Loucy (cell line): ENCODE measurements at regions not wholly inside any gene's neighbourhood (a gene's known extent, or its start where the extent isn't known, plus 50 kb on each side); places are given as distances from the start of the nearest gene placed in this dataset.
"Not testable (repeated sequence)": the region's sequence is repeated elsewhere in the genome, so short reads cannot be mapped to it uniquely, and the experiment has no call there.

ENCODE experiments used
- H2AFZ ChIP-seq: fragments of 200-600 bp; sonication (generic); 2 replicates; pipeline ENCODE4 v1.6.0; 2016; ENCODE audit warnings: antibody characterized with exemption, mild to moderate bottlenecking, low read length, moderate library complexity
- H3F3A ChIP-seq: fragments of 200-600 bp; 2 replicates; pipeline ENCODE4 v1.6.0; 2016; ENCODE audit warnings: antibody characterized with exemption, low read depth, mild to moderate bottlenecking
- H3K27me3 ChIP-seq: fragments of 200-600 bp; sonication (generic); 2 replicates; pipeline ENCODE4 v1.6.1; 2014; ENCODE audit warnings: low read length, mild to moderate bottlenecking; ENCODE audit not compliant: insufficient read depth, poor library complexity, severe bottlenecking
- H3K36me3 ChIP-seq: fragments of 200-600 bp; sonication (generic); 2 replicates; pipeline ENCODE4 v1.6.1; 2016; ENCODE audit warnings: low read length; ENCODE audit not compliant: insufficient read depth
- H3K4me1 ChIP-seq: fragments of 200-600 bp; sonication (generic); 2 replicates; pipeline ENCODE4 v1.5.1; 2014; ENCODE audit warnings: low read length, mild to moderate bottlenecking; ENCODE audit not compliant: insufficient read depth, poor library complexity, severe bottlenecking
- H3K4me2 ChIP-seq: fragments of 200-600 bp; sonication (generic); 2 replicates; pipeline ENCODE4 v1.6.0; 2014; ENCODE audit warnings: antibody characterized with exemption, low read length, low read depth, mild to moderate bottlenecking; ENCODE audit not compliant: poor library complexity, severe bottlenecking
- H3K4me3 ChIP-seq: fragments of 200-600 bp; sonication (generic); 2 replicates; pipeline ENCODE4 v1.5.1; 2014; ENCODE audit warnings: low read length, mild to moderate bottlenecking, mixed read lengths; ENCODE audit not compliant: poor library complexity, severe bottlenecking
- H3K79me2 ChIP-seq: fragments of 200-600 bp; sonication (generic); 2 replicates; pipeline ENCODE4 v1.6.1; 2014; ENCODE audit warnings: low read length; ENCODE audit not compliant: insufficient read depth
- H3K9ac ChIP-seq: fragments of 200-600 bp; sonication (generic); 2 replicates; pipeline ENCODE4 v1.6.0; 2014; ENCODE audit warnings: mild to moderate bottlenecking, low read depth, low read length, moderate library complexity; ENCODE audit not compliant: poor library complexity, severe bottlenecking
- H3K9me2 ChIP-seq: fragments of 200-600 bp; sonication (generic); replicated peaks from 2 replicates; pipeline ENCODE4 v1.6.1; 2016; ENCODE audit warnings: low read depth, low read length, mixed read lengths
- H3K9me3 ChIP-seq: fragments of 200-600 bp; sonication (generic); 2 replicates; pipeline ENCODE4 v1.6.1; 2014; ENCODE audit warnings: mild to moderate bottlenecking, antibody characterized with exemption, low read length, low read depth; ENCODE audit not compliant: insufficient read depth
- H4K20me1 ChIP-seq: fragments of 200-600 bp; sonication (generic); 2 replicates; pipeline ENCODE4 v1.6.0; 2014; ENCODE audit warnings: antibody characterized with exemption, low read length, mild to moderate bottlenecking; ENCODE audit not compliant: insufficient read depth, poor library complexity, severe bottlenecking
- CTCF ChIP-seq: fragments of 200-600 bp; sonication (generic); conservative IDR thresholded peaks from 2 replicates; pipeline ENCODE4 v1.5.1; 2014; ENCODE audit warnings: mild to moderate bottlenecking, antibody characterized with exemption, low read length
- EZH2phosphoT487 ChIP-seq: fragments of 200-600 bp; IDR thresholded peaks from 2 replicates; pipeline ENCODE4 v1.6.1; 2018; ENCODE audit warnings: antibody characterized with exemption, mild to moderate bottlenecking, moderate library complexity, borderline replicate concordance

GRCh38 chrX:139341855-139342593 lies 188.5 kb upstream of the F9 start:
- not testable (repeated sequence) for H3K27me3 ChIP-seq, H3K4me1 ChIP-seq, H3K4me3 ChIP-seq, H2AFZ ChIP-seq, H3K9me2 ChIP-seq, H3K36me3 ChIP-seq, H3K9me3 ChIP-seq, H3K9ac ChIP-seq, H3K79me2 ChIP-seq, H3F3A ChIP-seq, H4K20me1 ChIP-seq, H3K4me2 ChIP-seq

GRCh38 chrX:139332441-139332840 lies 198.1 kb upstream of the F9 start:
- H3K4me2 ChIP-seq = no peak overlapping the region
- H3K9me3 ChIP-seq = no peaks in the 10 kb centered on the region
- no peaks in the 10 kb centered on the region for H3K79me2 ChIP-seq
- H3K27me3 ChIP-seq = no peaks in the 10 kb centered on the region
- H3K36me3 ChIP-seq = no peaks in the 10 kb centered on the region
- no peak overlapping the region for H2AFZ ChIP-seq
- no peaks in the 10 kb centered on the region for H3K9me2 ChIP-seq
- H3K4me1 ChIP-seq = no peaks in the 10 kb centered on the region
- H3K4me3 ChIP-seq = no peak overlapping the region
- no peak overlapping the region for H3K9ac ChIP-seq
- no peaks in the 10 kb centered on the region for H4K20me1 ChIP-seq
- TF ChIP-seq CTCF (no peak), EZH2phosphoT487 (no peak)
- no peaks in the 10 kb centered on the region for H3F3A ChIP-seq

GRCh38 chrX:139327355-139327754 lies 203.2 kb upstream of the F9 start:
- Histone ChIP-seq H3K27me3 (no peaks in the 10 kb centered on the region), H3K9me2 (no peaks in the 10 kb centered on the region), H3K4me3 (no peak overlapping the region), H3K9ac (no peak overlapping the region), H4K20me1 (no peaks in the 10 kb centered on the region), H3K9me3 (no peaks in the 10 kb centered on the region), H2AFZ (no peak overlapping the region), H3F3A (no peaks in the 10 kb centered on the region), H3K4me1 (no peaks in the 10 kb centered on the region), H3K4me2 (no peak overlapping the region), H3K79me2 (no peaks in the 10 kb centered on the region), H3K36me3 (no peaks in the 10 kb centered on the region)
- TF ChIP-seq CTCF (no peak), EZH2phosphoT487 (no peak)

GRCh38 chrX:139324756-139325155 lies 205.8 kb upstream of the F9 start:
- Histone ChIP-seq H3K36me3 (no peaks in the 10 kb centered on the region), H3F3A (no peaks in the 10 kb centered on the region), H3K9me3 (no peaks in the 10 kb centered on the region), H3K79me2 (no peaks in the 10 kb centered on the region), H3K27me3 (no peaks in the 10 kb centered on the region), H3K4me1 (no peaks in the 10 kb centered on the region), H3K9me2 (no peaks in the 10 kb centered on the region), H2AFZ (no peak overlapping the region), H3K9ac (no peak overlapping the region), H3K4me2 (no peak overlapping the region), H3K4me3 (no peak overlapping the region), H4K20me1 (no peaks in the 10 kb centered on the region)
- no peak for TF ChIP-seq CTCF
- TF ChIP-seq EZH2phosphoT487 = no peak

GRCh38 chrX:139320661-139321354 lies 209.7 kb upstream of the F9 start:
- H3K9me3 ChIP-seq, H3F3A ChIP-seq, H3K9ac ChIP-seq, H2AFZ ChIP-seq, H3K4me3 ChIP-seq, H3K79me2 ChIP-seq, H4K20me1 ChIP-seq, H3K27me3 ChIP-seq, H3K36me3 ChIP-seq, H3K4me2 ChIP-seq, H3K4me1 ChIP-seq, H3K9me2 ChIP-seq: not testable (repeated sequence)
